HUES48 (cell line): ENCODE measurements at regions not wholly inside any gene's neighbourhood (a gene's known extent, or its start where the extent isn't known, plus 50 kb on each side); places are given as distances from the start of the nearest gene placed in this dataset.

Source experiments
- H3K27ac ChIP-seq: one replicate; pipeline ENCODE4 v1.7.0; 2013; ENCODE audit warnings: low read depth, low read length, inconsistent platforms
- H3K27me3 ChIP-seq: 2 replicates; pipeline ENCODE4 v1.6.1; 2013; ENCODE audit warnings: mild to moderate bottlenecking, low read length; ENCODE audit not compliant: control insufficient read depth, insufficient read depth
- H3K36me3 ChIP-seq: 2 replicates; pipeline ENCODE4 v1.6.1; 2013; ENCODE audit warnings: low read length; ENCODE audit not compliant: control insufficient read depth, insufficient read depth
- H3K4me1 ChIP-seq: 2 replicates; pipeline ENCODE4 v1.6.1; 2013; ENCODE audit warnings: mild to moderate bottlenecking, low read length; ENCODE audit not compliant: control insufficient read depth, insufficient read depth
- H3K4me3 ChIP-seq: 2 replicates; pipeline ENCODE4 v1.5.1; 2013; ENCODE audit warnings: mild to moderate bottlenecking, low read depth, low read length
- H3K9ac ChIP-seq: 2 replicates; pipeline ENCODE4 v1.6.1; 2013; ENCODE audit warnings: mild to moderate bottlenecking, low read depth, low read length, moderate library complexity
- H3K9me3 ChIP-seq: 2 replicates; pipeline ENCODE4 v1.6.1; 2013; ENCODE audit warnings: low read length; ENCODE audit not compliant: control insufficient read depth, insufficient read depth

DNA sequence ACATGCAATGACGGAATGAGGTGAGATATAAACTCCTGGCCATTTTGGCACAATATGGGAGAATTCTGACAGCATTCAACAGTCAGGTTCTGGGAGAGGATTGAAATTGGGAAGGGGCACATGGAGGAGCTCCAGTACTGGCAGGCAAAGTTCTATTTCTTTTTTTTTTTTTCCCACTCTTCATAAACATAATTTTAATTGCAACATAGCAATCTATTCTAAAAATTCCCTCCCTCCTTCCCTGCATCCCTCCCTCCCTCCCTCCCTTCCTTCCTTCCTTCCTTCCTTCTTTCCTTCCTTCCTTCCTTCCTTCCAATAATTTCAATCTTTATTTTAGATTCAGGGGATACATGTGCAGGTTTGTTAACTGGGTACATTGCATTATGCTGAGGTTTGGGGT, 93.2 kb downstream of the PTCSC3 start:
- H3K36me3 ChIP-seq = no peaks in the 10 kb centered on the region
- H3K27me3 ChIP-seq = no peaks in the 10 kb centered on the region

DNA sequence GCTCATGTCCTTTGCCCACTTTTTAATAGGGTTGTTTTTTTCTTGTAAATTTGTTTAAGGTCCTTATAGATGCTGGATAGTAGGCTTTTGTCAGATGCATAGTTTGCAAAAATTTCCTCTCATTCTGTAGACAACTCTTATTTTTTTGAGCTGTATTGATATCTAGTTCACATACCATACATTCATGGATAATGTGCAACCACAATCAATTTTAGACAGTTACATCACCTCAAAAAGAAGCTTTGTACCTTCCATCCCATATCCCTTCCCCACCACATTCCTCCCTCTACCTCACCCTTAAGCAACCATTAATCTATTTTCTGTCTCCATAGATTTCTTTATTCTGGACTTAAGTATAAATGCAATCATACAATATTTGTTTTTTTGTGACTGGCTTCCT, 98.4 kb downstream of the PTCSC3 start:
- H3K36me3 ChIP-seq = no peaks in the 10 kb centered on the region

More for the DNA sequence above, 93.2 kb downstream of the PTCSC3 start:
- Histone ChIP-seq H3K4me1 (no peaks in the 10 kb centered on the region), H3K4me3 (no peak overlapping the region), H3K9me3 (no peaks in the 10 kb centered on the region), H3K27ac (no peak overlapping the region), H3K9ac (no peak overlapping the region)

DNA sequence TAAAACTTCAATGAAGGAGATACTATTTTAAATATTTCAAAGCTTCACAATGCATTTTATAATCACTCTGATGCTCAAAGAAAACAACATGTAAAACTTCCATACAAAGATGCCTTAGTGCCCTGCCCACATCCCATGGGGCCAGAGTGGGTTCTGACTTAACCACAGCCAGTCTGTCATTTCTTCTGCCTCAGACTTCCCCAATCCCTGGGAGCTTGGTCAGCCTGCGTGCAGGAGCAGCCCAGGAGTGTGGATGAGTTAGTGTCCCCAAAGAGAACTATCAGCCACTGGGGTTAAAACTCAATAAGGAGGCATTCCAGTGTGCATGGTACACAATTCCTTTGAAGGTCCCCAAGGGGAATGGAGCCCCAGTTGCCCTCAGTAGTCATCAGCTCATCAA, 100.3 kb downstream of the PTCSC3 start:
- H3K27ac ChIP-seq = no peak overlapping the region
- no peak overlapping the region for H3K9ac ChIP-seq
- no peaks in the 10 kb centered on the region for H3K4me1 ChIP-seq
- H3K27me3 ChIP-seq = no peaks in the 10 kb centered on the region
- H3K9me3 ChIP-seq = no peaks in the 10 kb centered on the region
- no peaks in the 10 kb centered on the region for H3K36me3 ChIP-seq
- H3K4me3 ChIP-seq = no peak overlapping the region

More for the DNA sequence above, 98.4 kb downstream of the PTCSC3 start:
- Histone ChIP-seq H3K4me1 (no peaks in the 10 kb centered on the region), H3K9ac (no peak overlapping the region), H3K4me3 (no peak overlapping the region), H3K27me3 (no peaks in the 10 kb centered on the region), H3K27ac (no peak overlapping the region), H3K9me3 (no peaks in the 10 kb centered on the region)

DNA sequence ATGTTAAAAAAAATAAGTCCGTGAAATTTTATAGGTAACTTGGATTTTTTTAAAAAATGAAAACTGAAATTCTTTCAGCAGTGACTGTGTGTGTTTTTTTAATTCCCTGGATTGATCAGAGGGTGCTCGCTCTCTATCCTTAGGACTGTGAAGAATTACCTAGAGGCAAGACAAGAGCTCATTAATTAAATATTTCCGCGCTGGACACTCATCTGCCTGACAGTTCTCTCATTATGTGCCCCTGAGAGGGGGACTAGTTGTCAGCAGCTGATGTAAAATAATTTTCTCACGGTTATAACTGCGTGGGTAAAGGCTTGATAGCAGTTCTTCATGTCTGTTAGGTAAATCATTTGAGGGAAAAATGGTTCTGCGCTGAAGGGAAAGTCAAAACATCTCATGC, 101.3 kb downstream of the PTCSC3 start:
- no peaks in the 10 kb centered on the region for H3K4me1 ChIP-seq
- no peak overlapping the region for H3K9ac ChIP-seq

DNA sequence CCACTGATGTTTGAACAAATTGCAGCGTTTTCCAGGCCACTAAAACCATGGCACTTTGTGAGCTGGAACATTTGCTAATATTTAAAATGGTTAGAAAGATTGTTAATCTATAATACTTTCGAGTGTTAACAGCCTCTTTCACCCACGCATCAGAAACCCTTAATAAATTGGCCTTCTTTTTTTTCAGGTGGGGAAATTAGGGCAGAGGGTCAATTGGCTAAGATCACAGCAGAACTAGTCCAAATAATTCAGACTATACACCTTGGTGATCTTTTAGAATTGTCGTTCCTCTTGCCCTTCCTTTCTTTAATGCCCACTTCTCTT, 105.8 kb downstream of the PTCSC3 start:
- Histone ChIP-seq H3K9ac (no peak overlapping the region), H3K4me3 (no peak overlapping the region), H3K27ac (no peak overlapping the region), H3K9me3 (no peaks in the 10 kb centered on the region), H3K36me3 (no peaks in the 10 kb centered on the region), H3K27me3 (no peaks in the 10 kb centered on the region), H3K4me1 (no peaks in the 10 kb centered on the region)

More for the DNA sequence above, 101.3 kb downstream of the PTCSC3 start:
- Histone ChIP-seq H3K36me3 (no peaks in the 10 kb centered on the region), H3K27ac (no peak overlapping the region), H3K27me3 (no peaks in the 10 kb centered on the region), H3K9me3 (no peaks in the 10 kb centered on the region), H3K4me3 (no peak overlapping the region)

DNA sequence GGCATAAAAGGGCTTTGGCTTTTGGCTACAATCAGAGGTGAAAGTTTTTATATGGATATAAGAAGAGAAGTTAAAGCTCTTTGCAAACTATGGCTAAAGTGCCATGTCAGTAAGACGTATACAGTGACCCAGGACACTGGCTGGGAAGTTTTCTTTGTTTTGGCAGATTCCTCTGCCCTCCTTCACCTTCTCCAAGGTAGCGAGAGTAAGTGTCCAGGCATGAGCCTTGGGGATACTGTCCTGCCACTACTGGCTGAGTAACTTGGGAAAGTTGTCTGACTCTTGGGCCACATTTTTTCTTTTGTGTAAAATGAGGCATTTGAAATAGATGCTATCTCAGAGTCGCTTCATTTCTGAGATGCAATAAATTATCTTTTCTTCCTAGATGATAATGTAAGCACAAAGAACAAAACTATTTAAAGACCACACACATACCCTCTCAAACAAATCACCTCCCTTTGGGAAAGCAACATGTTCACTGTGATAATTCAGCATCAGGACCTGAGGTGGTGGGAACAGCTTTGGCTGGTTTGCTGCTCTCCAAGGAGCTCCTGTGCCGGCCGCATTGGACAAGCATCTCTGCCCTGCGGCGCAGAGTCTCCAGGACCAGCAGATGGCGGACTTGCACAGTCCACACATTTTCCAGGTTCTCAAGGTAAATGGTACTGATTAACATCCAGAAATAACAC, 106.3 kb downstream of the PTCSC3 start:
- Histone ChIP-seq H3K27ac (no peak overlapping the region), H3K9ac (no peak overlapping the region), H3K9me3 (no peaks in the 10 kb centered on the region), H3K36me3 (no peaks in the 10 kb centered on the region), H3K27me3 (no peaks in the 10 kb centered on the region), H3K4me3 (no peak overlapping the region), H3K4me1 (no peaks in the 10 kb centered on the region)

DNA sequence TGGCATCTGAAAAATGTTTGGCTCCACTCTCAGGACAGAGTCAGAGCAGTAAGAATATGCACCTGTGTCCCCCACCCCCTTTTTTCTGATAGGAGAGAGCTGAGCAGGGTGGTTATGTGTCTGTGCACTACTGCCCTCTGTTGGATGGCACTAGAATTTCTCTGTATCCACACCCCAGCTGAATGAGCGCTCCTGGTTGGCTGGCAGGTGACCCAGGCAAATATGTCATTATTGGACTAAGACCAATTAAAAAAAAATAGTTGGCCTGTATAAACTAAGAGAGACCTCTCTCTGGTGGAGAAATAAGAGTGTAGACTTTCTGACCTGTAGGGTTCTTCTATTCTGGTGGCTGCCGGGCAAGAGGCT, 107.0 kb downstream of the PTCSC3 start:
- H3K4me3 ChIP-seq = no peak overlapping the region
- H3K36me3 ChIP-seq = no peaks in the 10 kb centered on the region
- H3K9ac ChIP-seq = no peak overlapping the region
- no peaks in the 10 kb centered on the region for H3K4me1 ChIP-seq
- H3K9me3 ChIP-seq = no peaks in the 10 kb centered on the region
- no peak overlapping the region for H3K27ac ChIP-seq
- no peaks in the 10 kb centered on the region for H3K27me3 ChIP-seq

DNA sequence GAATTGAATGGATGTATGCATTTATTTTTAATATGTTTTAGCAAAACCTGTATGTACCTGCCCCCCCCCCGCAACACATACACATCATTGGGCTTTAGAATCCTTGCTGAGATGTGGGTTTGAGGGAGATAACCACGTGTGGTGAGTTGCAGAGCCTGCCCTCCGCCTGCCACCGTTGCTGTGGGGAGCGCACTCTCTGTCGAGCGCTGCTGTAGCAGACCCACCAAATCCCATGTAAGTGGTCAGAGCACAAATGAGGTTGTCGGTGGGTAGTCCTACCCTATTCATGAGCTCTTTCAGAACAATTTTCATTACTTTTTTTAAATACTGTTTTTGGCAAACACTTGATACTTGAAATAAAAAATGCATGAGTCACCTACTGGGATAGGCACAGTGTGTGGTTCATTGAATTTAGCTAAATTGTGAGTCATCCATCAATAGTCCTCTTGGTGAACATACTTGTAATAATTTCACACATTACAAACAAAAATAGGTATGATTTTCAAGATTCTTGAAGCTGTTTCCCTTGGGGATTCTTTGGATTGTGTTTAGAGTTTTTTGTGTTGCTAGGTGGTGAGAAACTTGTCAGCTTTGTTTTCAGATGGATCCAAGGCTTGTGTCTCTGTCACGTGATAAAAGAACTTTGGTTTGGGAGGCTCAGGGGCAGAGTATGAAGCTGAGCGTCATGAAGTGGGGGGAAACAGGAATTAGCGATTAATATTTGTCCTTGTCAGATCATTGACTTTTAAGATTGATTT, 107.6 kb downstream of the PTCSC3 start:
- no peaks in the 10 kb centered on the region for H3K9me3 ChIP-seq
- H3K36me3 ChIP-seq = no peaks in the 10 kb centered on the region
- no peak overlapping the region for H3K4me3 ChIP-seq
- no peaks in the 10 kb centered on the region for H3K4me1 ChIP-seq
- no peak overlapping the region for H3K27ac ChIP-seq
- H3K9ac ChIP-seq = no peak overlapping the region
- H3K27me3 ChIP-seq = no peaks in the 10 kb centered on the region

DNA sequence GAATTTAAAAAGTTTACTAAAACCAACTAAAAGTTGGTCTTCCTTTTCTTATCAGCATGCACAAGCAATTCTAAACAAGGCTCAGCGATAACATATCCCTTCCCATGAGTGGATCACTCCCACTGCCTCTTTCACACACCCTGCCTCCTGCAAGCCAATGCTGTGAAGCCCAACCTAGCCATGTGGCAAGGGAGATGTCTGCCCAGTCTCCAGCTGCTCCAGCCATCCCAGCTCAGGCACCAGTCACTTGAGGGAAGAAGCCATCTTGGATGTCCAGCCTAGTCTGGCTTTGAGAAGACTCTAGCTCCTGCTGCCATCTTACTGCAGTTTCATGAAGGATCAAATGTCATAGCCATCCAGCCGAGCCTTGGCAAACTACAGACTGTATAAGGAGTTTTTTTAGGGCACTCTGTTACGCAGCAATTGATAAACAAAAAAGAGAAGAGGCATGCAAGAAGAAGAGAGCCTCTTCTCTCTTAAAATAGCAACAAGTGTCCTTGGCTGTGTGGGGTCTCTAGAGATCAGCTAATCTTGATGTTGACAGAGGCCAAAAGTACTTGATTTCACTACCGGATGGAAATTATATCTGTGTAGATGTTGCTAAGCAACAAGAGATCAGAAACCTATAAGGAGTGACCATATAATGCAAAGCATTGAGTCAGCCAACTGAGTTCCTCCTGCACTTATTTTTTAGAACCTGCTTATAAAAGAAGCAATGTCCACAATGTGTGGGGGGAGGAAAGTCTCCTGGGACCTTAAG, 108.9 kb downstream of the PTCSC3 start:
- Histone ChIP-seq H3K27ac (no peak overlapping the region), H3K27me3 (no peaks in the 10 kb centered on the region), H3K9ac (no peak overlapping the region), H3K4me3 (no peak overlapping the region), H3K4me1 (no peaks in the 10 kb centered on the region), H3K9me3 (no peaks in the 10 kb centered on the region), H3K36me3 (no peaks in the 10 kb centered on the region)

DNA sequence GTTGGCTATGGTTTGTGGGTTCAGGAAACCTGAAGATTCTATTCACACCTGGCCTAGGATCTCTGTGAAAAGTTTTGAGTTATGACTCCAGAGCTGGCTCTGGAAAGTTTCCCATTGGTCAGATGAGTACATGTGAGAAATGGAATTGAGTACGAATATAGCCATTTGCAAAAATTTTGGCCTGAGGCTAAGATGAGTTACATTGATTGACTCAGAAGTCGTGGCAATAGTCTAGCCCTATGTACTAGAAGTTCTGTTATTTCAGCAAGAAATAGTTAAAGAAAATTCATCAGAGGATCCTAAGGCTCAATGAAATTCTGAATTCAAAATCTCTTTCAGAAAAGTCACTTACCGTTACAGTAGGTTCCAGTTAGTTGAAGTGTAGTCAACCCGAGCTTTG, 109.9 kb downstream of the PTCSC3 start:
- H3K9ac ChIP-seq = no peak overlapping the region
- no peaks in the 10 kb centered on the region for H3K4me1 ChIP-seq
- no peaks in the 10 kb centered on the region for H3K9me3 ChIP-seq
- H3K36me3 ChIP-seq = no peaks in the 10 kb centered on the region
- no peak overlapping the region for H3K27ac ChIP-seq
- no peak overlapping the region for H3K4me3 ChIP-seq
- H3K27me3 ChIP-seq = no peaks in the 10 kb centered on the region

DNA sequence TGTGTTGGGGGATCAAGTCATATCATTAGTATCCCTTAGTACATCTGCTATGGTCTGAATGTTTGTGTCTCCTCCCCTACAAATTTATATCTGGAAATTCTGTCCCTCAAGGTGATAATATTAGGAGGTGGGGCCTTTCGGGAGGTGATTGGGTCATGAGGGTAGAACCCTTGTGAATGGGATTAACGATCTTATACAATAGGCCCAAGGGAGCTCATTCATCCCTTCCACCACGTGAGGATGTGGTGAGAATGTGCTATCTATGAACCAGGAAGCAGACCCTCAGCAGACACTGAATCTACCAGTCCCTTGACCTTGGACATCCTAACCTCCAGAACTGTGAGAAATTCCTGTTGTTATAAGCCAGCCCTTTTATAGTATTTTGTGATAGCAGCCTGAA, 110.7 kb downstream of the PTCSC3 start:
- H3K9me3 ChIP-seq = no peaks in the 10 kb centered on the region

More for the DNA sequence above, 110.7 kb downstream of the PTCSC3 start:
- H3K36me3 ChIP-seq = no peaks in the 10 kb centered on the region
- no peak overlapping the region for H3K27ac ChIP-seq
- no peaks in the 10 kb centered on the region for H3K4me1 ChIP-seq
- H3K4me3 ChIP-seq = no peak overlapping the region
- no peaks in the 10 kb centered on the region for H3K27me3 ChIP-seq
- H3K9ac ChIP-seq = no peak overlapping the region
